ENCODE measurements at regions not wholly inside any gene's neighbourhood (a gene's known extent, or its start where the extent isn't known, plus 50 kb on each side); places are given as distances from the start of the nearest gene placed in this dataset.

DNA sequence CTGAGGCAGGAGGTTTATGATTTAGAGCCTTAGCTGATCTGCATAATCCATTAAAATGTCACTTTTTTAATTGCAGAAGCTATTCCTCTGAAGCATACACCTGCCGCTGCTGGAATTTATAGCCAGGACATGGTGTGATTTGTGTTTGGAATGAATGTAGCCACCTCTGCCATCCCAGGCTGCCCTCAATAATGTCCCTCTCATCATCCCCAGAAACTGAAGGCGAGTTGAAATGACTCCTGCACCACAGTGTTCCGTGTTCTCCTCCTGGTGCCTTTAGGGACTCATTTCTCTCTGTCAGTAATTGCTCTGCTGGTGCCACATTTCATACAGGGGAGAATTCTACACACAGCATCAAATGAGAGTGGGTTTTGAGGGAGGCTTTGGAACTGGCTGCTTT is 191.0 kb downstream of the C11orf91 start:
- TF ChIP-seq CTCF (IDR thresholded peaks at IDR 0.05; ENCODE audit: insufficient read depth, low read length, poor library complexity, severe bottlenecking) (no peak), EZH2phosphoT487 (conservative IDR thresholded peaks at IDR 0.05; ENCODE audit: low read length) (no peak)
